LNCAP (cell line): ENCODE measurements at regions not wholly inside any gene's neighbourhood (a gene's known extent, or its start where the extent isn't known, plus 50 kb on each side); places are given as distances from the start of the nearest gene placed in this dataset.

Source experiments
- TF ChIP-seq, protein P1 (sequence below): fragments of 450-650 bp; IDR thresholded peaks from 2 replicates; pipeline ENCODE4 v1.5.1; 2017; ENCODE audit warnings: mild to moderate bottlenecking

DNA sequence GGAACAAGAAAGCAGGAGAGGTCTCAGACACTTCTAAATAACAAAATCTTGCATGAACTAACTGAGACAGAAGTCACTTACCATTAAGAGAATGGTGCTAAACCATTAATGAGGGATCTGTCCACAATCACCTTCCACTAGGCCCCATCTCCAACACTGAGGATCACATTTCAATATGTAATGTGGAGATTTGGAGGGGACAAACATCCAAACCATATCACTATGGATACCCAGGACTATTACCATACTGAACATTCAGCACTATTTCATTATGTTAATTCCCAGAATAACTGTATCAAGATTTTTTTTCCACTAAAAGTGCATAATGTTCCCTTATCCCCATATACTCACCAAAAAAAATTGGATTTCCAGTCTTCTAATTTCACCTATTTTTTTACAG, 491.8 kb downstream of the LMO7 start:
- TF ChIP-seq, protein P1, sequence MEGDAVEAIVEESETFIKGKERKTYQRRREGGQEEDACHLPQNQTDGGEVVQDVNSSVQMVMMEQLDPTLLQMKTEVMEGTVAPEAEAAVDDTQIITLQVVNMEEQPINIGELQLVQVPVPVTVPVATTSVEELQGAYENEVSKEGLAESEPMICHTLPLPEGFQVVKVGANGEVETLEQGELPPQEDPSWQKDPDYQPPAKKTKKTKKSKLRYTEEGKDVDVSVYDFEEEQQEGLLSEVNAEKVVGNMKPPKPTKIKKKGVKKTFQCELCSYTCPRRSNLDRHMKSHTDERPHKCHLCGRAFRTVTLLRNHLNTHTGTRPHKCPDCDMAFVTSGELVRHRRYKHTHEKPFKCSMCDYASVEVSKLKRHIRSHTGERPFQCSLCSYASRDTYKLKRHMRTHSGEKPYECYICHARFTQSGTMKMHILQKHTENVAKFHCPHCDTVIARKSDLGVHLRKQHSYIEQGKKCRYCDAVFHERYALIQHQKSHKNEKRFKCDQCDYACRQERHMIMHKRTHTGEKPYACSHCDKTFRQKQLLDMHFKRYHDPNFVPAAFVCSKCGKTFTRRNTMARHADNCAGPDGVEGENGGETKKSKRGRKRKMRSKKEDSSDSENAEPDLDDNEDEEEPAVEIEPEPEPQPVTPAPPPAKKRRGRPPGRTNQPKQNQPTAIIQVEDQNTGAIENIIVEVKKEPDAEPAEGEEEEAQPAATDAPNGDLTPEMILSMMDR: no peak

DNA sequence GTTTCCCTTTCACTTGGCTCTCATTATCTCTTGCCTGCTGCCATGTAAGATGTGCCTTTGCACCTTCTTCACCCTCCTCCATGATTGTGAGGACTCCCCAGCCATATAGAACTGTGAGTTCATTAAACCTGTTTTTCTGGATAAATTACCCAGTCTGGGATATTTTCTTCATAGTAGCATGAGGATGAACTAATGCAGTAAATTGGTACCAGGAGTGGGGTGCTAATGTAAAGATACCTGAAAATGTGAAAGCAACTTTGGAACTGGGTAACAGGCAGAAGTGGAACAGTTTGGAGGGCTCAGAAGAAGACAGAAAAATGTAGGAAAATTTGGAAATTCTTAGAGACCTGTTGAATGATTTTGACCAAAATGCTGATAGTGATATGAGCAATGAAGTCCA, 487.4 kb downstream of the LMO7 start:
- TF ChIP-seq, protein P1: no peak

DNA sequence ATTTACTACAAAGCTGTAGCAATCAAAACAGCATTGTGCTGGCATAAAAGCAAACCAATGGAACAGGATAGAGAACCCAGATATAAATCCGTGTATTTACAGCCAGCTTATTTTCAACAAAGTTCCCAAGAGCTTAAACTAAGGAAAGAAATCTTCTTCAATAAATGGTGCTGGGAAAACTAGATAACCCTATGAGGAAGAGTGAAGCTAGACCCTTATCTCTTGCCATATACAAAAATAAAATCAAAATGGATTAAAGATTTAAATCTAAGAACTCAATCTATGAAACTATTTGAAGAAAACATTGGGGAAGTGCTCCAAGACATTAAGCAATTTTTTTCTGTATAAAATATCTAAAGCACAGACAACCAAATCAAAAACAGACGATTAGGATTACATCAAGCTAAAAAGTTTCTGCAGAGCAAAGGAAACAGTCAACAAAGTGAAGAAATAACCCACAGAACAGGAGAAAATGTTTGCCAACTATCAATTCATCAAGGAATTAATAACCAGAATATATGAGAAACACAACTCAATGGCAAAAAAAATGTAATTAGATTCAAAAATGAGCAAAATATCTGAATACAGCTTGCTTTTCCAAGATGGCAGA, 480.7 kb downstream of the LMO7 start:
- TF ChIP-seq, protein P1: no peak

DNA sequence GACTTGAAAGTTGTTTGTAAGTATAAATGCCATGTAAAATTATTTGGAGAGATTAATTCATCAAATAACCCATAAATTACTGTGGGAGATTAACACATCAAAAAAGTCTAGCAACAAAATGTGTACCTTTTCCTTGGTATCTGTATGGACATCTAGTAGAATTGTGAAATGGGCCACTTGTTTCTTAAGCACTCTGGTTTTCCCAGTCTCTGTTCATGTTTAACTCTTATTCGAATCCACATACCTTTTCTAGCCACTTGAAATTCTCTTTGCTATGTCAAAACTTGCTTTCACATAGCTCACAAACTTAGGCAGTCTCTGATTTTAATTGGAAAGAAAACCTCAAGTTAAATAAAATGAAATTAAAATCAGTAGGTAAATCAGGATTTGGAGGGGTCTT, 470.6 kb downstream of the LMO7 start:
- TF ChIP-seq, protein P1: no peak

DNA sequence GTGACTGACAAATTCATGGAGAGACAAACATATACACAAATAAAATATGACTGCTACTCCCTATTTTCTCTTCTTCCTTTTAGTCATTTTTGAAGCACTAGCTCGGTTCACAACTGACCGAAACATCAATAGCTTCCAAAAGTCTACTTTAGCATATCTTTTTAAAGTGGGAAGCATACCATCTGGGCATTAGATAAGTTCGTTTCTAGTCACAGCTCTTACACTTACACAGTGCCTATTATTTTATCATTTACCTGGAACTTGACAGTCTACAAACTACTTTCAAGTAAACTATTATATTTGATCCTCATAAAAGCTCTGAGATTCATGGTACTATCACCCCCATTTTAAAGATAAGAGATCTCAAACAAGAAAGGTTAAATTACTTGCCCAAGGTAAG, 458.5 kb downstream of the LMO7 start:
- TF ChIP-seq, protein P1: no peak

DNA sequence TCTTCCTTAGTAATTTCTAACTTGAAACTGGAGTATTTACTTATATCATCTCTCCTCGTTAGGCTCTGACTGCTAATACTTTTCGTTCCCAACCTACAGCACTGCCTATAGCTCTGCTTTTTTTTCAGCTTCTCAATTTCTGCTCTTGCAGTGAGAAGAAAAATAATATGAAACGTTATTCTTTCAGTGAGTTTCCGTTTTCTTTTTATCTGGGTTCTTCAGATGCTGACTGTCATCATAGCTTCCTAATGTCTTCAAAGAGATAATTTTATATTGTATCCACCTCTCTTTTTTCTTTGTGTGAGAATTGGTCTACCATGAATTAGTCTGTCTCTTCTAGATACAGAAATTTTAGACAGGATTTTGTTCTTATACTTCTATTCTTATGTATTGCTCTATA, 454.9 kb downstream of the LMO7 start:
- TF ChIP-seq, protein P1: no peak

DNA sequence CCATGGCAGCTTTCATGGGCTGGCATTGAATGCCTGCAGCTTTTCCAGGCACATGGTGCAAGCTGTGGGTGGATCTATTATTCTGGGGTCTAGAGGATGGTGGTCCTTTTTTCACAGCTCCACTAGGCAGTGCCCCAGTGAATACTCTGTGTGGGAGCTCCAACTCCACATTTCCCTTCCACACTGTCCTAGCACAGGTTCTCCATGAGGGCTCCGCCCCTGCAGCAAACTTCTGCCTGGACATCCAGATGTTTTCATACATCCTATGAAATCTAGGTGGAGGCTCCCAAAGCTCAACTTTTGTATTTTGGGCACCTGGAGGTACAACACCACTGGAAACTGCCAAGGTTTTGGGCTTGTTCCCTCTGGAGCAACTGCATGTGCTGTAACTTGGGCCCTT, 450.6 kb downstream of the LMO7 start:
- TF ChIP-seq, protein P1: no peak

DNA sequence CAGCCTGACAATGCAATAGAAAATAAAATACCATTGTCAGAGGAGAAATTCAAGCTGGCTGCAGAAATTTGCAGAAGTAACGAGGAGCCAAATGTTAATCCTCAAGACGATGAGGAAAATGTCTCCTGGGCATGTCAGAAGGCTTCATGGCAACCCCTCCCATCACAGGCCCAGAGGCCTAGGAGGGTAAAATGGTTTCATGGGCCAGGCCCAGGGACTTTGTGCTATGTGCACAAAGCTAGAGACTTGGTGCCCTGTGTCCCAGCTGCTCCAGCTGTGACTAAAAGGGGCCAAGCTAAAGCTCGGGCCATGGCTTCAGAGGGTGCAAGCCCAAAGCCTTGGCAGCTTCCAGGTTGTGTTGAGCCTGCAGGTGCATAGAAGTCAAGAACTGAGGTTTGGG, 431.7 kb downstream of the LMO7 start:
- TF ChIP-seq, protein P1: no peak
